GM18868 (cell line): ENCODE measurements at regions not wholly inside any gene's neighbourhood (a gene's known extent, or its start where the extent isn't known, plus 50 kb on each side); places are given as distances from the start of the nearest gene placed in this dataset.
"Not testable (repeated sequence)": the region's sequence is repeated elsewhere in the genome, so short reads cannot be mapped to it uniquely, and the experiment has no call there.

Experiments used
- ATAC-seq: cut with Tn5 transposase; IDR thresholded peaks from one replicate; pipeline ENCODE4 v1.9.1; 2021; ENCODE audit warnings: mild to moderate bottlenecking, moderate library complexity; ENCODE audit not compliant: unreplicated experiment

DNA sequence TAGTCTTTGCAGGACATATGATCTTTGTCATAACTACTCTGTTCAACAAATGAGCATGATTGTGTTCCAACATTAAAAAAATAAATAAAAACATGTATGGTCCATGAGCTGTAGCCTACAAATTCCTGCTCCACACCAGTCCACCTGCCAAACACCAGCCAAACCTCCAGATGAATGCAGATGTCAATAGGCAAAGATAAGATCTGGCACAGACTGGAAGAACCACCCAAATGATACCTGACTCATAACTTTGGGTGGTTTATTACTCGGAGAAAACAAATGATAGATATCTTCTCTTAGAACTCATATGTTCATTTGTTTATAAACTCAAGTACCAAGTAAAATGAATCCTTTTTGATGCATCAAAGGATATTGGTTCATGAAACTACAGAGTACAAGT lies 425.1 kb downstream of the GBA3 start:
- no peak for ATAC-seq

- no peak for ATAC-seq
Measured at GRCh38 chr4:23114538-23114937, 421.8 kb downstream of the GBA3 start.

DNA sequence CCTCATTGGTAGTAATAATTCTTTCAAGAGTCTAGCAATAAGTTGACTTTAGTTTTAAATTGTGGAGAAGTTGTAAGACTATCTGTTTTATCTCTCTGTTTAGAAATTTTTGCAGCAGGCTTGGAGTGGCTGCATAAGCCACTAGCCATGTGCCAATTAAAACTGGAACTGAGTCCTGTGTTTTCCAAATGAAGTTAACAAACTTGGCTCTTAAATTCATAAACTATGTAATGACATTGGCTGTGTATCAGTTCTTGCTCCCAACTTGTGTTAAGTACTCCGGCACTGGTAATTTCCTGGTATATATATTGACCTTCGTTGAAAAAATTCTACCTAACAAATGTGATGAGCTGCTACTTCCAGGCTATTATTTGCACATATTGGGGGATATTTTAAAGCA lies 420.4 kb downstream of the GBA3 start:
- no peak for ATAC-seq

DNA sequence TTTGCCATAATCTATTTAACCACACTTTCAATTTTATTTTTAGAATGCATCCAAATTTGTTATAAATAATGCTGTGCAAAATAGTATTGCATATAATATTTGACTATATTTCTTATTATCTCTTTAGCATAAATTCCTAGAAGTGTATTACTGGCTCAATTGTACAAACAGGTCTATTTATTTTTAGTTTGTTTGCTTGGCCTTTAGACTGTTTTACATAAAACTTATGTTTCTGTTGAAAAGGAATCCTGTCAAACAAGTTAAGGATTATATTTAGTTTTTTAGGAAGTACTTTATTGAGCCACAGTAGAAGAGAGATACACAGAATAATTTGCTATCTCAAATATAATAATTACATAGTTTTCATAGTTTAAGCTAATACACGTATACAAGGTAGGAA lies 413.8 kb downstream of the GBA3 start:
- ATAC-seq, result no peak

DNA sequence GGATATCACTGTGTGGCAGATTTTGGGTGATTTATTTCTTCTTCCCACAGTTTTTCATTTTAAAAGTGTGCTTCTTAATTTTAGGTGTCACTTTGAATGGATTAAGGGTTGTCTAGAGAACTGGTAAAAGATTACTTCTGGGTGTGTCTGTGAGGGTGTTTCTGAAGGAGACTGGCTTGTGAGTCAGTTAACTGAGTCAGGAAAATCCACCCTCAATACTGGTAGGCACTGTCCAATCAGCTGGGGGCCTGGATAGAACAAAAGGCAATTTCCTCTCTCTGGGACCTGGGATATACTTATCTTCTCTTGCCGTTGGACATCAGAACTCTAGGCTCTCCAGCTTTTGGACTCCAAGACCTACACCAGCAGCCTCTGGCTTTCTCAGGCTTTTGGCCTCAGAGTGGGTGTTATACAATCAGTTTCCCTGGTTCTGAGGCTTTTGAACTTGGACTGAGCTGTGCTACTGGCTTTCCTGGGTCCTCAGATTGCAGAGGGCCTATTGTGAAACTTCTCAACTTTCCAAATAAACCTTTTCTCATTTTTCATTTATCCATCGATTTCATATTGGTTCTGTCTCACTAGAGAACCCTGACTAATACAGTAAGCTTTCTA lies 413.1 kb downstream of the GBA3 start:
- no peak for ATAC-seq

DNA sequence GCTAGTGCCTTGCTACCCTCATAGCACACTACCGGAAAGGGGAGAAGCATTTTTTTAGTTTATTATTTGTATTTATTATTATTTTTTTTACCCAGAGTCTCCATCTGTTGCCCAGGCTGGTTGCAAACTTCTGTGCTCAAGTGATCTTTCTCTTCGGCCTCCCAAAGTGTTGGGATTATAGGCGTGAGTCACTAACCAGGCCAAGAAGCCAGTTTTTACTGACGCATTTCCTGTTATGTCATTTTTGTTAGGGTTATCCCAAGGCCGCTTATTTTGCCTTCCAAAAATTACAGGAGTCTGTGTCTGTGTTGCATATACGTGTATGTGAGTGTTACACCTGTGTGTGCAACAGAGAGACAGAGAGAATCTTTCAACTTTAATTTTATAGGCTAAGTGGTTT lies 404.5 kb downstream of the GBA3 start:
- ATAC-seq, result no peak

GRCh38 chr4:23091711-23092110 lies 399.0 kb downstream of the GBA3 start:
- no peak for ATAC-seq

DNA sequence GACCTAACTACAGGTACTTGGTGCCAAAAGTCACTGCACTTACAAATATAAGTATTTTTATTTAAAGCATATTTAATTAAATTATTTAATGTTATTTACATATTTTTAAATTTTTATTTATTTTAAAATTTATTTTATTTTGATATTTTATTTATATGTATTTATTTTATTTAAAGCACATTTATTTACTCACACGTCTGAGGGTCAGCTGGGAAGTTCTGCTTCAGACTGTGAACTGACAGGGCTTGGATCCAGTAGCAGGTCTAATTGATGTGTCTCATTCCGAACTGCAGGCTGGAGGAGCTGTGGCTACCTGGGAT lies 392.5 kb downstream of the GBA3 start:
- ATAC-seq, result no peak

DNA sequence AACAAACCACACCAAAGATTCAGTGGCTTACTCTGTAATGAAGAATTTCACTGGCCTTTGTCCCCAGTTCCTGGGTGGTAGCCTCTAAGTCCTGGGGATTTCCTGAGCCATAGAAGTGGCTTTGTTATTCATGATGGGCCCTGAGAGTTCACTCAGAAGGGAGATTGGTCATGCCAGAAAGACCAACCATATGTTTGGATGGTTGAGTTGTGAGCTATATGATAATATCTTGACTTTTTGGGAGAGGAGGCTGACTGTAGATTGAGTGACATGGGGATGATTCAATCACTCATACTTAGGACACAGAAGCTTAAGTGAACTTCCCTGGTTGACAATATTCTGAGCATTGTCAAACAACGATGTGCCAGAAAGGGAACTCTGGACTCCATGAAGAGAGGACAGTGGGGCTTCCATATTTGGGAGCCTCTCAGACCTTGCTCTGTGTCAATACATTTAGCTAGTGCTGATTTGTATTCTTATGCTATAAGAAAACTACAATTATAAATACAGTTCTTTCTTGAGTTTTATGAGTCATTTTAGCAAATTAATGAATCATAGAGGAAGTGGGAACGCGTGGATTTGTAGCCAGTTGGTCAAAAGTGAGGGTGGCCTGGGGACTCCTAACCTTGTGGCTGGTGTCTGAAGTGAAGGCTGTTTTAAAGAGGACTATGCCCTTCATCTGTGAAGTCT lies 392.0 kb downstream of the GBA3 start:
- no peak for ATAC-seq

- no peak for ATAC-seq
Measured at GRCh38 chr4:23083391-23083790, 390.7 kb downstream of the GBA3 start.

DNA sequence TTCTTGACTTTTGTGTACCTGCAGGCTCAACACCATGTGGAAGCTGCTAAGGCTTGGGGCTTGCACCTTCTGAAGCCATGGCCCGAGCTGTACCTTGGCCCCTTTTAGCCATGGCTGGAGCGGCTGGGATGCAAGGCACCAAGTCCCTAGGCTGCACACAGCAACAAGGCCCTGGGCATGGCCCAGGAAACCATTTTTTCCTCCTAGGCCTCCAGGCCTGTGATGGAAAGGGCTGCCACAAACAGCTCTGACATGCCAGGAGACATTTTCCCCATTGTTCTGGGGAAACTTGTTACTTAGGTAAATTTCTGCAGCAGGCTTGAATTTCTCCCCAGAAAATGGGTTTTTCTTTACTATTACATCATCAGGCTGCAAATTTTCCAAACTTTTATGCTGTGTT lies 387.4 kb downstream of the GBA3 start:
- ATAC-seq, result not testable (repeated sequence)

DNA sequence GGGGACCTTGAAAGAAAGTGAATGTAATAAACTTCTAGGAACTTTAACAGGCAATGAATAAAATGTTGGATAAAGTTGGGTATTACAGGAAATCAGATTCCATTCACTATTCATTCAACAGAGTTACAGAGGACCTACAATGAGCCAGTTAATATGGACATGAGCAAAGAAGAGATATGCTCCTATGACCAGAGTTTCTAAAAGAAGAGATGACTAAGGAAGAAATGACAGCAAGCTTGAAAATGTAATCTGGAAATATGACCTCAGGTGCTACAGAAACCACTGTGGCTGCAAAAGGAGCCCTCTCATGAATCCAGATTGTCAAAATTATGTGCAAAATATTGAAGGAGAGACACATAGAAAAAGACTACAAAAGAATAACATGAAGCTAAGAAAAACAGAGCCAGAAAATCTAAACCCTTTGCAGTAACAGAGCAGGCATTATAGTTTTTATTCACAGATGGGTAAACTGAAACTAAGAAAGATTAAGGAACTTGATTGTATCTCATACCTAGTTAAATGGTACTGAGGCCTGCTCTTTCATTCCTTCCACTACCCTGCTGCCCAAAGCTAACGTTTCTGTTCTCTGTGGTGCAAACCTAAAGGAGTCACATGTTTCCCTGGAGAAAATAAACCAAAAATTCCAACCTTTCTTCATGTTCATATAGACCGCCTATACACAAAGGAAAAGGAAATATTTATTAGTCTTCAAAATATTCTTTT lies 378.3 kb downstream of the GBA3 start:
- ATAC-seq, result no peak

DNA sequence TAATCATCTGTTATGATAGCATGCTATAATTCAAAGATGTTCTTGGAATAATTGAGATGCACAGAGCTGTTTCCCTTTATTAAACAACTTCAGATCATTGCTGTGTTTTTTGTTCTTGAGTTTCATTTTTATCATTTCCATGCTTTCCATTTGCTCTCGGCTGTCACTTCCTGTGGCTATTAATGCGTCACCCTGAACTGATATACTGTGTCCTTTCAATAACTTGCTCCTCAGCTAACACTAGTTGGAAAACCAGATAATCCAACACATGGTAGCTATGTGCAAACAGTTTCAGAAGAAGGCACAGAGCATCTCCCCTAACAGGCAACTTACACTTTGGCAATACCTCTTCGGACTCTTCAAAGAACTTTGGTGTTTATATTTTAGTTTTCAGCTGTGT lies 376.0 kb downstream of the GBA3 start:
- ATAC-seq, result no peak

DNA sequence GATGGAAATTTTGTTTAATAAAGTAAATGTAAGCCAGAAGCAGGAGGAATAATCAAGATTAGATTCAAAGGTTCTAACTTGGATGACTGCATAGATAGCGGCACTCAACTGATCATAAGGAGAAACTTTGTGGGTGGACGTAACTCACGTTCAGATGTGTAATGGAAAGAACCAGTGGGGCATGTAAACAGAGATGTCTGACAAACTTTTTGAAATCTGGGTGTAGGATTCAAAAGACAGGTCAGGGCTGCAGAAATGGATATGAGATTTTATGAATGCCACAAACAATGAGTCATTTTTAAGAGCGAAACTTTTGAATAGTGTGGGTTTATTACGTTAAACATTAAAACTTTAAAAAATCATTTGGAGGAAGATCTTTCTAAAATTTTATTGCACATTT lies 375.6 kb downstream of the GBA3 start:
- ATAC-seq, result no peak

DNA sequence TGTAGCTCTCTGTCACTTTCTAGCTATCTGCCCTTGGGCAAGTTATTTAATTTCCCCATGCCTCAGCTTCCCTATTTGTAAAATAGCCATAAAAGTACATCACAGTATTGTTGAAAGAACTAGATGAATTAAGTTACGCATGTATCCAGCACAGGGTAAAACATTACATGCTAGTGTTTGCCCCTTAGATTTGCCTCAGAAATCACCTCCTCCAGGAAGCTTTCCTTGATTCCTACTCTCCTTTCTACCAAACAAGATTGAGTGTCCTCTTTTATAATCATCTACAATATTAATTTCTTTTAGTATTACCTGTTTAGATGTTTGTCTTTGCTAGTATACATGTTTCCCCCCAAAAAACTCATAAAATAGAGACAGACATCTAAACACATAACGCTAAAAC lies 369.5 kb downstream of the GBA3 start:
- no peak for ATAC-seq

- ATAC-seq, result no peak
Measured at GRCh38 chr4:23061431-23061830, 368.7 kb downstream of the GBA3 start.

- ATAC-seq, result no peak
Measured at GRCh38 chr4:23060776-23061175, 368.0 kb downstream of the GBA3 start.

- no peak for ATAC-seq
Measured at GRCh38 chr4:23058165-23058776, 365.5 kb downstream of the GBA3 start.

DNA sequence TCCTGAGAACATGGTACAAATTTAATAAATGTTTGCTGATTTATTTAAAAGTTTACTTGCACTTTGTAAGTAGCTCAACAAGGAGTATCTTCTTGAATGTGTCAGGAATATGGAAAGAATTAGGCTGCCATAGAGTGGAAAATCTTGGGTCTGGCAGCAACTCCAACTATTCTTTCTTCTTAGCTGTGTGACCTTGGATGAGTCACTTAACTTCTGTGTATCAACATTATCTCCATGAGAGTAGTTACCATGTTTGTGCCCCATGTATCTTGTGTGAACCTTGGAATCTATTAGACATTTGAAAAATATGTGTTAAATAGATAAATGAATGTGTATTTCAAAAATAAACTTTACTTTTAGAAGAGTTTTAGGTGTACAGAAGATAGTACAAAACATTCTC lies 348.8 kb downstream of the GBA3 start:
- ATAC-seq, result no peak

DNA sequence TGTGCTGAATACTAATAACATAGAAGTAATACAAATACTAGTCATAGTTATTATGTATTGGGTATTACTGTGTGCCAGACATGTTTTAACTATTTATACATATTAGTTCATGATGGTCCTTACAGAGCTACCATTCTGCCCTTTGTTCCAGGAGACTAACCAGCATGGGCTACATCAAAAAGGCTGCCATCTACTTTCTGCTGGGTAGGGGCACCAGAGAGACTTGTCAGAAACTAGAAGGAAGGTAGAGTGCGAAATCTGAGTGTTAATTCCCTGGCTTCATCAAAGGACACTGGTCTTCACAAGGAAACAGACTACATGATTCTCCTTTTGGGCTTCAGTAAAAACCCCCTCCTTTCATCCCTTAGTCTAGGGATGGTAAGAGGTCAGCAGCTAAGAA lies 347.8 kb downstream of the GBA3 start:
- ATAC-seq, result no peak

DNA sequence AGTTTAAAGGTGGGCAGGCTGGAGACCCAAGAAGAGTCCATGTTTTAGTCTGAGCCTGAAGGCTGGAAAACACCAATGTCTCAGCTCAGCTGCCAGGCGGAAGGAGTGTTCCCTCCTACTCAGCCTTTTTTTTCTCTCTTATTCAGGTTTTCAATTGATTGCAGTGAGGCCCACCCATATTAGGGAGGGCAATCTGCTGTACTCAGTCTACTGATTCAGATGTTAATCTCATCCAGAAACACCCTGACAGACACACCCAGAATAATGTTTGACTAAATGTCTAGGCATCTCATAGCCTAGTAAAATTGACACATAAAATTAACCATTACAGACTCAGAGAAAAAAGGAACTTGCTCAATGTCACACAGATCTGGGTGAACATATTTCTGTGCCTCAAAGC lies 347.1 kb downstream of the GBA3 start:
- no peak for ATAC-seq
